Sigmoid colon (tissue), 4 donors: ENCODE measurements at regions not wholly inside any gene's neighbourhood (a gene's known extent, or its start where the extent isn't known, plus 50 kb on each side); places are given as distances from the start of the nearest gene placed in this dataset.

Experiments
- CTCF ChIP-seq, 4 experiments: fragments of 450-650 bp in 3 of 4; fragments of 200-600 bp in 1 of 4; IDR thresholded peaks; one replicate each; pipeline ENCODE4 v1.5.1; 2016 to 2019; ENCODE audit warnings: antibody characterized with exemption in 4 of 4, mild to moderate bottlenecking in 3 of 4, moderate library complexity in 2 of 4
- EP300 ChIP-seq, 4 donors: sonication (generic); formaldehyde crosslinking; IDR thresholded peaks; one replicate each; pipeline ENCODE4 v1.6.1; 2017; ENCODE audit warnings: antibody characterized with exemption in 4 of 4

DNA sequence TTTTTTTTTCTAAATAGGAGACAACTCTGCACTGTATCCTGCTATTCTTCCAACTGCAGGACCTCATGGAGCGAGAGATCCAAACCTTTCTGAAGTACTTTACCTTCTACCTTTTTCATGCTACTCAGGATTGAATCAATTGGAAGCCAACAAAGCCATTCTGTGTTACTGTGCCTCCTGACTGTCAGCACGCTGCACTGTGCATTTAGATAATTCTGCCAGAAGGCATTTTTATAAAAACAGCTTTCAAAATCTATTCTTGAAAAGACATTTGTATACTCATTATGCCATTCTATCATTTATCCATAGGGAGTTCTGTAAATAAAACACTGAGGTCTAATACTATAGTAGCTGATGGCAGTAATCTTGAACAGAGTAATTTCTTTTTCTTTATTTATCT is 142.8 kb downstream of the SLIT2 start:
- no peak for TF ChIP-seq EP300 (IDR thresholded peaks at IDR 0.05)
- no peak for TF ChIP-seq CTCF (IDR thresholded peaks at IDR 0.05)
